Neuron (in vitro differentiated cells): ENCODE measurements at regions not wholly inside any gene's neighbourhood (a gene's known extent, or its start where the extent isn't known, plus 50 kb on each side); places are given as distances from the start of the nearest gene placed in this dataset.
"Not testable (repeated sequence)": the region's sequence is repeated elsewhere in the genome, so short reads cannot be mapped to it uniquely, and the experiment has no call there.

ENCODE experiments used
- H2AFZ ChIP-seq: one replicate; pipeline ENCODE4 v1.6.1; 2013; ENCODE audit warnings: low read depth, mild to moderate bottlenecking, inconsistent platforms, low read length, moderate library complexity
- H3K27me3 ChIP-seq: one replicate; pipeline ENCODE4 v1.6.1; 2013; ENCODE audit warnings: low read length; ENCODE audit not compliant: insufficient read depth
- H3K36me3 ChIP-seq: one replicate; pipeline ENCODE4 v1.6.1; 2013; ENCODE audit warnings: low read length; ENCODE audit not compliant: insufficient read depth
- H3K4me1 ChIP-seq: one replicate; pipeline ENCODE4 v1.6.1; 2013; ENCODE audit warnings: low read length; ENCODE audit not compliant: insufficient read depth
- H3K4me3 ChIP-seq: 2 replicates; pipeline ENCODE4 v1.5.1; 2013; ENCODE audit warnings: mild to moderate bottlenecking, low read length, moderate library complexity
- H3K9me3 ChIP-seq: one replicate; pipeline ENCODE4 v1.6.1; 2013; ENCODE audit warnings: low read length

GRCh38 chr2:198873503-198874471 is 584.0 kb downstream of the SATB2 start:
- H2AFZ ChIP-seq, result no peak overlapping the region
- no peaks in the 10 kb centered on the region for H3K36me3 ChIP-seq
- no peaks in the 10 kb centered on the region for H3K4me1 ChIP-seq
- H3K4me3 ChIP-seq, result no peak overlapping the region
- no peaks in the 10 kb centered on the region for H3K9me3 ChIP-seq
- no peaks in the 10 kb centered on the region for H3K27me3 ChIP-seq

- Histone ChIP-seq H3K27me3 (no peaks in the 10 kb centered on the region), H3K4me3 (no peak overlapping the region), H3K36me3 (no peaks in the 10 kb centered on the region), H2AFZ (no peak overlapping the region), H3K9me3 (no peaks in the 10 kb centered on the region), H3K4me1 (no peaks in the 10 kb centered on the region)
Observed at GRCh38 chr2:198863655-198864054, 594.1 kb downstream of the SATB2 start.

GRCh38 chr2:198861080-198861479 is 596.7 kb downstream of the SATB2 start:
- H3K36me3 ChIP-seq, result no peaks in the 10 kb centered on the region
- no peak overlapping the region for H2AFZ ChIP-seq
- H3K27me3 ChIP-seq, result no peaks in the 10 kb centered on the region
- H3K4me1 ChIP-seq, result no peaks in the 10 kb centered on the region
- H3K4me3 ChIP-seq, result no peak overlapping the region
- no peaks in the 10 kb centered on the region for H3K9me3 ChIP-seq

GRCh38 chr2:198857246-198857645 is 600.5 kb downstream of the SATB2 start:
- H3K9me3 ChIP-seq, result no peaks in the 10 kb centered on the region

GRCh38 chr2:198855746-198856145 is 602.0 kb downstream of the SATB2 start:
- not testable (repeated sequence) for H3K27me3 ChIP-seq, H2AFZ ChIP-seq, H3K4me1 ChIP-seq, H3K9me3 ChIP-seq, H3K36me3 ChIP-seq, H3K4me3 ChIP-seq

More at GRCh38 chr2:198857246-198857645, 600.5 kb downstream of the SATB2 start:
- Histone ChIP-seq H3K27me3 (no peaks in the 10 kb centered on the region), H3K4me3 (no peak overlapping the region), H3K36me3 (no peaks in the 10 kb centered on the region), H3K4me1 (no peaks in the 10 kb centered on the region), H2AFZ (no peak overlapping the region)

GRCh38 chr2:198852248-198852647 is 605.5 kb downstream of the SATB2 start:
- Histone ChIP-seq H3K9me3 (no peaks in the 10 kb centered on the region), H3K4me3 (no peak overlapping the region), H2AFZ (no peak overlapping the region), H3K27me3 (no peaks in the 10 kb centered on the region), H3K36me3 (no peaks in the 10 kb centered on the region), H3K4me1 (no peaks in the 10 kb centered on the region)

- Histone ChIP-seq H3K9me3 (no peaks in the 10 kb centered on the region), H3K4me1 (no peaks in the 10 kb centered on the region), H2AFZ (no peak overlapping the region), H3K4me3 (no peak overlapping the region), H3K27me3 (no peaks in the 10 kb centered on the region), H3K36me3 (no peaks in the 10 kb centered on the region)
Observed at GRCh38 chr2:198825534-198825933, 632.2 kb downstream of the SATB2 start.

GRCh38 chr2:198817536-198817935 is 640.2 kb downstream of the SATB2 start:
- no peaks in the 10 kb centered on the region for H3K27me3 ChIP-seq
- no peaks in the 10 kb centered on the region for H3K9me3 ChIP-seq
- no peak overlapping the region for H2AFZ ChIP-seq
- H3K4me1 ChIP-seq, result no peaks in the 10 kb centered on the region
- no peaks in the 10 kb centered on the region for H3K36me3 ChIP-seq
- H3K4me3 ChIP-seq, result no peak overlapping the region

- no peaks in the 10 kb centered on the region for H3K27me3 ChIP-seq
- no peaks in the 10 kb centered on the region for H3K36me3 ChIP-seq
- H3K4me3 ChIP-seq, result no peak overlapping the region
- H3K4me1 ChIP-seq, result no peaks in the 10 kb centered on the region
- H2AFZ ChIP-seq, result no peak overlapping the region
- H3K9me3 ChIP-seq, result no peaks in the 10 kb centered on the region
Observed at GRCh38 chr2:198815626-198816025, 642.1 kb downstream of the SATB2 start.

- H3K27me3 ChIP-seq, result no peaks in the 10 kb centered on the region
- no peak overlapping the region for H3K4me3 ChIP-seq
- H3K9me3 ChIP-seq, result no peaks in the 10 kb centered on the region
- no peaks in the 10 kb centered on the region for H3K36me3 ChIP-seq
- no peaks in the 10 kb centered on the region for H3K4me1 ChIP-seq
- no peak overlapping the region for H2AFZ ChIP-seq
Observed at GRCh38 chr2:198811198-198811597, 646.5 kb downstream of the SATB2 start.

GRCh38 chr2:198809976-198810375 is 647.8 kb downstream of the SATB2 start:
- Histone ChIP-seq H3K4me1 (no peaks in the 10 kb centered on the region), H3K4me3 (no peak overlapping the region), H2AFZ (no peak overlapping the region), H3K27me3 (no peaks in the 10 kb centered on the region), H3K9me3 (no peaks in the 10 kb centered on the region), H3K36me3 (no peaks in the 10 kb centered on the region)

- no peak overlapping the region for H3K4me3 ChIP-seq
- no peaks in the 10 kb centered on the region for H3K36me3 ChIP-seq
- no peaks in the 10 kb centered on the region for H3K4me1 ChIP-seq
- H3K9me3 ChIP-seq, result no peaks in the 10 kb centered on the region
- no peak overlapping the region for H2AFZ ChIP-seq
- no peaks in the 10 kb centered on the region for H3K27me3 ChIP-seq
Observed at GRCh38 chr2:198807131-198807530, 650.6 kb downstream of the SATB2 start.

GRCh38 chr2:198795419-198795818 is 662.3 kb downstream of the SATB2 start:
- no peaks in the 10 kb centered on the region for H3K4me1 ChIP-seq
- no peaks in the 10 kb centered on the region for H3K27me3 ChIP-seq
- no peaks in the 10 kb centered on the region for H3K9me3 ChIP-seq
- H2AFZ ChIP-seq, result peak overlapping the region; percentile 1
- H3K4me3 ChIP-seq, result no peak overlapping the region
- H3K36me3 ChIP-seq, result no peaks in the 10 kb centered on the region

GRCh38 chr2:198791623-198792022 is 666.1 kb downstream of the SATB2 start:
- Histone ChIP-seq H3K4me1 (no peaks in the 10 kb centered on the region), H3K27me3 (no peaks in the 10 kb centered on the region), H3K36me3 (no peaks in the 10 kb centered on the region), H2AFZ (no peak overlapping the region), H3K4me3 (no peak overlapping the region), H3K9me3 (no peaks in the 10 kb centered on the region)
